ENCODE measurements at regions not wholly inside any gene's neighbourhood (a gene's known extent, or its start where the extent isn't known, plus 50 kb on each side); places are given as distances from the start of the nearest gene placed in this dataset.

GRCh38 chr4:176906709-176907108 is 114.0 kb upstream of the VEGFC start:
- TF ChIP-seq EZH2phosphoT487 (IDR thresholded peaks at IDR 0.05; ENCODE audit: low read depth) (no peak), CTCF (IDR thresholded peaks at IDR 0.05; ENCODE audit: low read depth, low read length) (no peak)
- Histone ChIP-seq H3K27ac (ENCODE audit: low read length) (no peak overlapping the region), H2AFZ (ENCODE audit: low read depth, low read length) (no peak overlapping the region), H3K79me2 (ENCODE audit: low read length) (no peaks in the 10 kb centered on the region), H3K9ac (ENCODE audit: low read length) (no peak overlapping the region), H3K4me2 (ENCODE audit: low read length) (no peak overlapping the region), H3K4me3 (ENCODE audit: low read length) (no peak overlapping the region), H4K20me1 (ENCODE audit: insufficient read depth, low read length) (no peaks in the 10 kb centered on the region), H3K9me3 (ENCODE audit: insufficient read depth, low read length) (no peaks in the 10 kb centered on the region), H3K36me3 (replicated peaks; ENCODE audit: low read depth, low read length) (no peaks in the 10 kb centered on the region), H3K27me3 (ENCODE audit: low read depth, low read length) (0 out of 2 replicates have a peak, but pooled peaks cover 3% of the 10 kb centered on the region), H3K4me1 (ENCODE audit: low read length) (peaks cover 13% of the 10 kb centered on the region)

GRCh38 chr4:176910646-176911045 is 117.9 kb upstream of the VEGFC start:
- Histone ChIP-seq H3K4me3 (ENCODE audit: low read length) (no peak overlapping the region), H3K4me1 (ENCODE audit: low read length) (peaks cover 3% of the 10 kb centered on the region; the same call in 1 of the 2 replicates), H2AFZ (ENCODE audit: low read depth, low read length) (no peak overlapping the region), H3K9ac (ENCODE audit: low read length) (no peak overlapping the region), H3K36me3 (replicated peaks; ENCODE audit: low read depth, low read length) (no peaks in the 10 kb centered on the region), H3K4me2 (ENCODE audit: low read length) (no peak overlapping the region), H4K20me1 (ENCODE audit: insufficient read depth, low read length) (no peaks in the 10 kb centered on the region), H3K9me3 (ENCODE audit: insufficient read depth, low read length) (no peaks in the 10 kb centered on the region), H3K79me2 (ENCODE audit: low read length) (no peaks in the 10 kb centered on the region), H3K27me3 (ENCODE audit: low read depth, low read length) (no peaks in the 10 kb centered on the region), H3K27ac (ENCODE audit: low read length) (no peak overlapping the region)
- TF ChIP-seq CTCF (IDR thresholded peaks at IDR 0.05; ENCODE audit: low read depth, low read length) (no peak), EZH2phosphoT487 (IDR thresholded peaks at IDR 0.05; ENCODE audit: low read depth) (no peak)

GRCh38 chr4:176919631-176920030 is 126.9 kb upstream of the VEGFC start:
- Histone ChIP-seq H3K4me3 (ENCODE audit: low read length) (no peak overlapping the region), H3K27ac (ENCODE audit: low read length) (no peak overlapping the region), H2AFZ (ENCODE audit: low read depth, low read length) (no peak overlapping the region), H4K20me1 (ENCODE audit: insufficient read depth, low read length) (no peaks in the 10 kb centered on the region), H3K79me2 (ENCODE audit: low read length) (no peaks in the 10 kb centered on the region), H3K27me3 (ENCODE audit: low read depth, low read length) (no peaks in the 10 kb centered on the region), H3K4me1 (ENCODE audit: low read length) (no peaks in the 10 kb centered on the region), H3K9me3 (ENCODE audit: insufficient read depth, low read length) (no peaks in the 10 kb centered on the region), H3K4me2 (ENCODE audit: low read length) (no peak overlapping the region), H3K9ac (ENCODE audit: low read length) (no peak overlapping the region), H3K36me3 (replicated peaks; ENCODE audit: low read depth, low read length) (no peaks in the 10 kb centered on the region)
- no peak for TF ChIP-seq EZH2phosphoT487 (IDR thresholded peaks at IDR 0.05; ENCODE audit: low read depth)
- no peak for TF ChIP-seq CTCF (IDR thresholded peaks at IDR 0.05; ENCODE audit: low read depth, low read length)

- Histone ChIP-seq H3K27me3 (ENCODE audit: low read depth, low read length) (no peaks in the 10 kb centered on the region), H3K4me1 (ENCODE audit: low read length) (no peaks in the 10 kb centered on the region), H4K20me1 (ENCODE audit: insufficient read depth, low read length) (no peaks in the 10 kb centered on the region), H3K4me2 (ENCODE audit: low read length) (no peak overlapping the region), H2AFZ (ENCODE audit: low read depth, low read length) (no peak overlapping the region), H3K9ac (ENCODE audit: low read length) (no peak overlapping the region), H3K9me3 (ENCODE audit: insufficient read depth, low read length) (no peaks in the 10 kb centered on the region), H3K36me3 (replicated peaks; ENCODE audit: low read depth, low read length) (no peaks in the 10 kb centered on the region), H3K27ac (ENCODE audit: low read length) (no peak overlapping the region), H3K4me3 (ENCODE audit: low read length) (no peak overlapping the region), H3K79me2 (ENCODE audit: low read length) (no peaks in the 10 kb centered on the region)
- TF ChIP-seq CTCF (IDR thresholded peaks at IDR 0.05; ENCODE audit: low read depth, low read length) (no peak), EZH2phosphoT487 (IDR thresholded peaks at IDR 0.05; ENCODE audit: low read depth) (no peak)
Observed at GRCh38 chr4:176920694-176921093, 128.0 kb upstream of the VEGFC start.
